ENCODE measurements at regions not wholly inside any gene's neighbourhood (a gene's known extent, or its start where the extent isn't known, plus 50 kb on each side); places are given as distances from the start of the nearest gene placed in this dataset.
"Not testable (repeated sequence)": the region's sequence is repeated elsewhere in the genome, so short reads cannot be mapped to it uniquely, and the experiment has no call there.

DNA sequence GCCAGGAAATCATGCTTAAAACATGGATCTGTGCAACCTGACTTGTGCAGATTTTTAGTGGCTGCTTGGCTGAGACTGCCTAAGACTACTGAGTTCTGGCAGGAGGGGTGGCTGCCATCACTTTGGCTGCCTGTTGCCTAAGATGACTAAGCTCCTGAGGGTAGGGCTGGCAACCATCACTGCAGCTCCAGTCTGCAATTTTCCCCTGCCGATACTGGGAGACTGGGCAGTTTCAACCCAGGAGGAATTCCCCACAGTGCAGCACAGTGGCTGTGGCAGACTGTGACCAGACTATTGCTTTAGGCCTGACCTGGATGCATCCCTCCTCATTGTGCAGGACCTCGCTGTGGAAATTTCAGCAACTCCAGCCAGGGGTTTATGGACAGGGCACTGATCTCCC lies 544.9 kb downstream of the ANKRD50 start:
- Histone ChIP-seq H3K27me3 (no peaks in the 10 kb centered on the region), H3K4me1 (peaks cover 0 to 5% (median 0%) of the 10 kb centered on the region in 4 donors), H3K4me3 (no peak overlapping the region), H3K9me3 (no peaks in the 10 kb centered on the region), H3K27ac (no peak overlapping the region), H3K36me3 (no peaks in the 10 kb centered on the region)
- no peak for TF ChIP-seq POLR2AphosphoS5 (IDR thresholded peaks at IDR 0.05)
- TF ChIP-seq, protein P1, sequence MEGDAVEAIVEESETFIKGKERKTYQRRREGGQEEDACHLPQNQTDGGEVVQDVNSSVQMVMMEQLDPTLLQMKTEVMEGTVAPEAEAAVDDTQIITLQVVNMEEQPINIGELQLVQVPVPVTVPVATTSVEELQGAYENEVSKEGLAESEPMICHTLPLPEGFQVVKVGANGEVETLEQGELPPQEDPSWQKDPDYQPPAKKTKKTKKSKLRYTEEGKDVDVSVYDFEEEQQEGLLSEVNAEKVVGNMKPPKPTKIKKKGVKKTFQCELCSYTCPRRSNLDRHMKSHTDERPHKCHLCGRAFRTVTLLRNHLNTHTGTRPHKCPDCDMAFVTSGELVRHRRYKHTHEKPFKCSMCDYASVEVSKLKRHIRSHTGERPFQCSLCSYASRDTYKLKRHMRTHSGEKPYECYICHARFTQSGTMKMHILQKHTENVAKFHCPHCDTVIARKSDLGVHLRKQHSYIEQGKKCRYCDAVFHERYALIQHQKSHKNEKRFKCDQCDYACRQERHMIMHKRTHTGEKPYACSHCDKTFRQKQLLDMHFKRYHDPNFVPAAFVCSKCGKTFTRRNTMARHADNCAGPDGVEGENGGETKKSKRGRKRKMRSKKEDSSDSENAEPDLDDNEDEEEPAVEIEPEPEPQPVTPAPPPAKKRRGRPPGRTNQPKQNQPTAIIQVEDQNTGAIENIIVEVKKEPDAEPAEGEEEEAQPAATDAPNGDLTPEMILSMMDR (IDR thresholded peaks at IDR 0.05): no peak
- no peak for TF ChIP-seq EP300 (IDR thresholded peaks at IDR 0.05)
- no peak for TF ChIP-seq POLR2A (IDR thresholded peaks at IDR 0.05)
- DNase-seq: no peak
- intact Hi-C loops (cut with DNase I): no loop called here
- 92 to 93% methylated on average over 2 of the region's 2 CpGs for WGBS, 2 donors

DNA sequence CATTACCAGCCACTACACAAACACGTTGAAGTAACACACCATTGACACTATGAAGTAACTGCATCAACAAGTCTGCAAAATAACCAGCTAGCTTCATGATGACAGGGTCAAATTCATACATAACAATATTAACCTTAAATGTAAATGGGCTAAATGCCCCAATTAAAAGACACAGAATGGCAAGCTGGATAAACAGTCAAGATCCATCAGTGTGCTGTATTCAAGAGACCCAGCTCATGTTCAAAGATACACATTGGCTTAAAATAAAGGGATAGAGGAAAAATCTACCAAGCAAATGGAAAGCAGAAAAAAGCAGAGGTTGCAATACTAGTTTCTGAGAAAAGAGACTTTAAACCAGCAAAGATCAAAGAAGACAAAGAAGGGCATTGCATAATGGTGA lies 543.0 kb downstream of the ANKRD50 start:
- H3K9me3 ChIP-seq; H3K27me3 ChIP-seq; H3K36me3 ChIP-seq; H3K4me1 ChIP-seq; H3K27ac ChIP-seq; intact Hi-C loops (cut with DNase I); H3K4me3 ChIP-seq; DNase-seq: not testable (repeated sequence)
- WGBS, 2 donors: 68 to 71% methylated on average over 1 of the region's 1 CpG

DNA sequence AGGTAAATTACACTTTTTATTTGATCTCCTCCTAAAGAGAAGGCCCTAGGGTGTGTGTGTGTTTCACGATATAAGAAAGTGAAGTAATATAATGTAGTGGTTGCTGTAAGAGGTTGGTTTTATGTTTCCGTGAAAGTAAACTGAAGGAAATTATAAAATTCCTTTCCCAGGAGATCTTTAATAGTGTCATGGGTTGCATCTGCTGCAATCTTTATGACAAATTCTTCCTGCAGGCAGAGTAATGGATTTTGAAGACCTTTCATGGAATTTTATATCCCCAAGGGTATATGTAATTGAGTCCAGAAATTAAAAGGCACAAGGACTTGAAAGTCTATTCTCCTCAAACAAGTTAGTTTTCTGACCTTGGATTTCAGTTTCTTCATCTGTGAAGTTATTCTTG lies 538.6 kb downstream of the ANKRD50 start:
- Histone ChIP-seq H3K9me3 (no peaks in the 10 kb centered on the region), H3K27me3 (no peaks in the 10 kb centered on the region), H3K4me3 (no peak overlapping the region), H3K4me1 (no peaks in the 10 kb centered on the region), H3K27ac (no peak overlapping the region), H3K36me3 (no peaks in the 10 kb centered on the region)
- TF ChIP-seq POLR2A (IDR thresholded peaks at IDR 0.05): no peak
- TF ChIP-seq POLR2AphosphoS5 (IDR thresholded peaks at IDR 0.05): no peak
- TF ChIP-seq, protein P1 (IDR thresholded peaks at IDR 0.05): no peak
- no peak for TF ChIP-seq EP300 (IDR thresholded peaks at IDR 0.05)
- DNase-seq: no peak
- intact Hi-C loops (cut with DNase I): no loop called here
- 65 to 85% methylated on average over 2 of the region's 2 CpGs for WGBS, 2 donors

DNA sequence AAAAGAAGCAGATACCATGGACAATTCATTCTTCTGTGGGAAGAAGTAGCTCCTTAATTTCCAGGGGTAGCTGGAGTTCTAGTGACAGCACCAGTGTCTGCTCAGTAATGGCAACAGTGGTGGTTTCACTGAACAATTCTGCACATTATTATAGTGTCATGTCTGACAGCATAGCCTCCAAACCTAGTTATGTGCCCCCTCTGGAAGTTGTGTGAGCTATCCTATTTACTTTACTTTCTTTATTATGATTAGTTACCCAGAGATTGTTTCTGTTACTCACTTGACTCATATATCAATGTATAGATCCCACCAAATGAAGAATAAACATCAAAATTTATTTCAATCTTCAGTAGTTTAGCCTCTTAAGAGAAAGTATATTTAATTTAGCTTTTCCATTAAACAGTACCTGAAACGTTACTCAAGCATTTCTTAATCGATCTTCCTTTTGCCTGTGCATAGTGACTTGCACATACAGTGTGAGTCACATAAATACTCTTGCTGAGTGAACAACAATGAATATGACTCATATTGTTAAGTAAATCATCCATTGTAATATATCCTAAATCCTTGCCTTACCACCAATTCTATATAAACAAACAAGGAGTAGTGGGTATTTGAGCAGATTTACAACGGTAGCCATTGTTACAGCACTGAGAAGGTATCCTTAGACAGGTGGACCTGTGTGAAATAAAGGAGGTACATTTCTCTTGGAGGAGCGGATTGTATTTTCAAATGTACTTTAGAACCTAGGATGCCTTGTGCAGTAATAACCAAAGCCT lies 534.7 kb downstream of the ANKRD50 start:
- H3K36me3 ChIP-seq: no peaks in the 10 kb centered on the region
- no peaks in the 10 kb centered on the region for H3K4me1 ChIP-seq
- H3K9me3 ChIP-seq: no peaks in the 10 kb centered on the region
- no peak overlapping the region for H3K4me3 ChIP-seq
- no peak overlapping the region for H3K27ac ChIP-seq
- no peak for DNase-seq
- no peaks in the 10 kb centered on the region for H3K27me3 ChIP-seq
- TF ChIP-seq, protein P1 (IDR thresholded peaks at IDR 0.05): no peak
- TF ChIP-seq POLR2AphosphoS5 (IDR thresholded peaks at IDR 0.05) (no peak), EP300 (IDR thresholded peaks at IDR 0.05) (no peak), POLR2A (IDR thresholded peaks at IDR 0.05) (no peak)
- intact Hi-C loops (cut with DNase I): no loop called here
- 71 to 84% methylated on average over 4 of the region's 4 CpGs for WGBS, 2 donors

DNA sequence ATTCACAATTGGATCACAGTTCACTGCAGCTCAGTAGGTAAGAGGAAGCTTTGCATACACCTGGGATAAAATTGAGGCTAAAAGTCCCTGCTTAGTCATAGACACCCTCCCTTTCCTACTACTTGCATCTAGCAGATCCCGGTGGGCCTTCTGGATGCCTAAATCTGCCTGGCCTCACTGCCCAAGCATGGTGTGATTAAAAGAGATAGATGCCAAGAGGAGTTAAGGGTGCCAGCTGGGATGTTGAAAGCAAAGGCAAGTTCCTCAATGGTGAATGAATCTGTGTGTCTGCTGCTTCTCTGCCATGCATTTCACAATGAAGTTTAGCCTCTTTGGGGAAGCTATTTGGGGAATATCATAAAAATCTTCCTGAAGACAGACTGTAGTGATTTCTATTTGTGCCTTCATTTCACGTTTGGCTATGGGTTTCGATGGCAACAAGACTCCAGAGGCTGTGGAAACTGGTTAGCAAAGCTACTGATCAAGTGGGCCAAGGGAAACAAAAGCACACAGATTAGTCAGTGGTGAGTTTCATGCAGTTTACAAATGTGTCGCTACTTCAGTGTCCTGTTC lies 534.0 kb downstream of the ANKRD50 start:
- WGBS, 2 donors: 76 to 87% methylated on average over 4 of the region's 4 CpGs
- H3K27ac ChIP-seq: no peak overlapping the region
- no peak for DNase-seq

More for the DNA sequence above, 534.0 kb downstream of the ANKRD50 start:
- intact Hi-C loops (cut with DNase I): no loop called here
- no peaks in the 10 kb centered on the region for H3K27me3 ChIP-seq
- TF ChIP-seq, protein P1 (IDR thresholded peaks at IDR 0.05): no peak
- TF ChIP-seq EP300 (IDR thresholded peaks at IDR 0.05): no peak
- no peak for TF ChIP-seq POLR2A (IDR thresholded peaks at IDR 0.05)
- TF ChIP-seq POLR2AphosphoS5 (IDR thresholded peaks at IDR 0.05): no peak
- no peaks in the 10 kb centered on the region for H3K9me3 ChIP-seq
- H3K4me1 ChIP-seq: no peaks in the 10 kb centered on the region
- H3K36me3 ChIP-seq: no peaks in the 10 kb centered on the region
- H3K4me3 ChIP-seq: no peak overlapping the region

Measured in sigmoid colon (tissue), 6 donors.